ENCODE measurements at regions not wholly inside any gene's neighbourhood (a gene's known extent, or its start where the extent isn't known, plus 50 kb on each side); places are given as distances from the start of the nearest gene placed in this dataset.
A peak's percentile ranks its signal among the peaks of the same experiment; 100 is the strongest.

- no peak overlapping the region for H4K8ac ChIP-seq (ENCODE audit: extremely low read depth, insufficient read depth, low read length)
- no peak overlapping the region for H3K4ac ChIP-seq (replicated peaks; ENCODE audit: insufficient read length, low read depth, low read length)
- H3K18ac ChIP-seq (ENCODE audit: extremely low read depth, low read length): no peak overlapping the region
- no peak for FAIRE-seq
- no peak overlapping the region for H2BK5ac ChIP-seq (ENCODE audit: low read depth, low read length)
- H4K20me1 ChIP-seq (replicated peaks in 1 of 2; ENCODE audit: control insufficient read depth in 1 of 2, insufficient read depth in 2 of 2, low read length in 2 of 2): no peaks in the 10 kb centered on the region
- no peak overlapping the region for H3K56ac ChIP-seq (replicated peaks; ENCODE audit: insufficient read length, low read depth, low read length)
- peaks cover 0 to 1% (median 0%) of the 10 kb centered on the region in 4 experiments; a peak in 1 of 7 replicates for H3K27me3 ChIP-seq (replicated peaks in 1 of 4; ENCODE audit: control insufficient read depth in 3 of 4, extremely low read depth in 1 of 4, insufficient read depth in 3 of 4, low read length in 3 of 4)
- DNase-seq (ENCODE audit: low read depth in 1 of 2, low spot score in 2 of 2): no peak
- H3K23ac ChIP-seq (ENCODE audit: insufficient read length): no peak overlapping the region
- H3K79me2 ChIP-seq (ENCODE audit: control insufficient read depth in 1 of 2, insufficient read depth in 2 of 2, low read length in 2 of 2): no peaks in the 10 kb centered on the region
- no peaks in the 10 kb centered on the region for H3K4me1 ChIP-seq (replicated peaks in 1 of 4; ENCODE audit: control insufficient read depth in 3 of 4, insufficient read depth in 4 of 4, low read length in 3 of 4)
- H3K27ac ChIP-seq (ENCODE audit: low read depth, low read length): no peak overlapping the region
- no peak overlapping the region for H2BK120ac ChIP-seq (replicated peaks; ENCODE audit: low read depth, low read length)
- no peak overlapping the region for H2BK20ac ChIP-seq (ENCODE audit: low read length)
- no peak overlapping the region for H4K5ac ChIP-seq (ENCODE audit: insufficient read length, low read depth, low read length)
- H3K9ac ChIP-seq (replicated peaks in 1 of 4; ENCODE audit: extremely low read depth in 1 of 4, low read depth in 3 of 4, low read length in 3 of 4): no peak overlapping the region
- H2AFZ ChIP-seq (ENCODE audit: low read length): peak overlapping the region; percentile 66; the same call in 1 of the 2 replicates
- no peaks in the 10 kb centered on the region for H3K36me3 ChIP-seq (ENCODE audit: control insufficient read depth in 2 of 4, insufficient read depth in 4 of 4, low read length in 3 of 4)
- no peak for TF ChIP-seq CBX5 (IDR thresholded peaks at IDR 0.05; ENCODE audit: low read depth, low read length)
- TF ChIP-seq SAP30 (IDR thresholded peaks at IDR 0.05; ENCODE audit: insufficient read depth, insufficient replicate concordance, low read length): no peak
- no peak overlapping the region for H2BK15ac ChIP-seq (ENCODE audit: low read length)
- no peaks in the 10 kb centered on the region for H3K79me1 ChIP-seq (ENCODE audit: low read depth, low read length)
- 96% methylated on average over 2 of the region's 2 CpGs; no CpG with 5 or more reads in 1 of the 2 experiments for WGBS, 2 experiments (ENCODE audit: extremely low coverage in 1 of 2, insufficient coverage in 1 of 2, insufficient read length in 1 of 2, insufficient replicate concordance in 2 of 2, low coverage in 1 of 2, low lambda C conversion rate in 2 of 2, missing lambda C conversion rate in 1 of 2)
- POLR2A ChIA-PET (ENCODE audit: partially characterized antibody): no interaction called here
- CTCF ChIA-PET (ENCODE audit: partially characterized antibody): no interaction called here
- H4K91ac ChIP-seq (replicated peaks; ENCODE audit: insufficient read length, low read length): no peak overlapping the region
- no peak overlapping the region for H3K4me3 ChIP-seq (ENCODE audit: extremely low read depth in 1 of 4, insufficient read depth in 2 of 4, low read depth in 3 of 4, low read length in 4 of 4)
- H2AK5ac ChIP-seq (ENCODE audit: low read depth, low read length): no peak overlapping the region
- H3K4me2 ChIP-seq (ENCODE audit: insufficient read depth in 1 of 2, low read depth in 2 of 2, low read length in 2 of 2): no peak overlapping the region
- no peak overlapping the region for H3K14ac ChIP-seq (ENCODE audit: insufficient read length)
- no peak overlapping the region for H2BK12ac ChIP-seq (ENCODE audit: low read depth, low read length)
- no peaks in the 10 kb centered on the region for H3K9me3 ChIP-seq (ENCODE audit: insufficient read depth in 2 of 2, low read depth in 1 of 2, low read length in 1 of 2)
- no peaks in the 10 kb centered on the region for H3K23me2 ChIP-seq (ENCODE audit: low read depth, low read length)
Measured at GRCh38 chr5:96121364-96121763, 159.7 kb upstream of the ELL2 start.

Data from H1 (cell line).